Neural cell (in vitro differentiated cells): ENCODE measurements at regions not wholly inside any gene's neighbourhood (a gene's known extent, or its start where the extent isn't known, plus 50 kb on each side); places are given as distances from the start of the nearest gene placed in this dataset.
"Not testable (repeated sequence)": the region's sequence is repeated elsewhere in the genome, so short reads cannot be mapped to it uniquely, and the experiment has no call there.

ENCODE experiments used
- H2AFZ ChIP-seq: fragments of 200-600, 300-800 bp; sonication (generic), shearing (Covaris generic); 2 replicates; pipeline ENCODE4 v1.6.0; 2014; ENCODE audit warnings: low read depth, mild to moderate bottlenecking, antibody characterized with exemption, low read length, moderate library complexity
- H3F3A ChIP-seq: fragments of 200-600 bp; shearing (Covaris generic); 2 replicates; pipeline ENCODE4 v1.6.1; 2016; ENCODE audit warnings: mild to moderate bottlenecking, moderate library complexity, mixed read lengths, antibody characterized with exemption, low read length; ENCODE audit not compliant: insufficient read depth, poor library complexity, severe bottlenecking
- H3K27ac ChIP-seq: fragments of 200-600, 300-800 bp; sonication (generic), shearing (Covaris generic); 2 replicates; pipeline ENCODE4 v1.5.1; 2014; ENCODE audit warnings: mild to moderate bottlenecking, low read length, moderate library complexity
- H3K27me3 ChIP-seq: fragments of 300-800, 200-600 bp; sonication (generic), shearing (Covaris generic); 2 replicates; pipeline ENCODE4 v1.6.0; 2014; ENCODE audit warnings: mild to moderate bottlenecking, low read depth, low read length, moderate library complexity; ENCODE audit not compliant: insufficient read depth
- H3K36me3 ChIP-seq: fragments of 300-800, 200-600 bp; sonication (generic), shearing (Covaris generic); 2 replicates; pipeline ENCODE4 v1.5.1; 2014; ENCODE audit warnings: mild to moderate bottlenecking, antibody characterized with exemption, low read length, moderate library complexity; ENCODE audit not compliant: insufficient read depth
- H3K4me2 ChIP-seq: fragments of 300-800, 200-600 bp; sonication (generic), shearing (Covaris generic); 2 replicates; pipeline ENCODE4 v1.6.0; 2014; ENCODE audit warnings: mild to moderate bottlenecking, low read length
- H3K4me3 ChIP-seq: fragments of 300-800, 200-600 bp; sonication (generic), shearing (Covaris generic); 2 replicates; pipeline ENCODE4 v1.5.1; 2014; ENCODE audit warnings: mild to moderate bottlenecking, low read length, moderate library complexity
- H3K79me2 ChIP-seq: fragments of 200-600 bp; shearing (Covaris generic); replicated peaks from 2 replicates; pipeline ENCODE4 v1.6.0; 2014; ENCODE audit warnings: mild to moderate bottlenecking, low read length, moderate library complexity; ENCODE audit not compliant: insufficient read depth
- H3K9ac ChIP-seq: fragments of 300-800, 200-600 bp; sonication (generic), shearing (Covaris generic); 2 replicates; pipeline ENCODE4 v1.6.1; 2016; ENCODE audit warnings: mild to moderate bottlenecking, low read length, mixed read lengths
- H3K9me2 ChIP-seq: fragments of 200-600 bp; shearing (Covaris generic); 2 replicates; pipeline ENCODE4 v1.6.1; 2016; ENCODE audit warnings: mild to moderate bottlenecking, low read length, mixed read lengths; ENCODE audit not compliant: insufficient read depth
- H3K9me3 ChIP-seq: fragments of 200-600, 300-800 bp; sonication (generic), shearing (Covaris generic); 2 replicates; pipeline ENCODE4 v1.6.1; 2016; ENCODE audit warnings: mild to moderate bottlenecking, mixed run types, low read length, moderate library complexity, mixed read lengths
- H4K20me1 ChIP-seq: fragments of 200-600 bp; shearing (Covaris generic); 2 replicates; pipeline ENCODE4 v1.6.1; 2016; ENCODE audit warnings: mild to moderate bottlenecking, mixed run types; ENCODE audit not compliant: insufficient read depth
- EP300 ChIP-seq: fragments of 450-650 bp; conservative IDR thresholded peaks from 2 replicates; pipeline ENCODE4 v1.6.1; 2014; ENCODE audit warnings: antibody characterized with exemption, mild to moderate bottlenecking, moderate library complexity; ENCODE audit not compliant: poor library complexity, severe bottlenecking
- EZH2 ChIP-seq: fragments of 200-600, 300-800 bp; shearing (Covaris generic), sonication (generic); IDR thresholded peaks from 2 replicates; pipeline ENCODE4 v1.6.1; 2014; ENCODE audit warnings: antibody characterized with exemption, low read length, borderline replicate concordance, mild to moderate bottlenecking; ENCODE audit not compliant: insufficient read depth, poor library complexity, severe bottlenecking
- MXI1 ChIP-seq: fragments of 450-650 bp; conservative IDR thresholded peaks from 2 replicates; pipeline ENCODE4 v1.6.1; 2014; ENCODE audit warnings: antibody characterized with exemption, mild to moderate bottlenecking; ENCODE audit not compliant: poor library complexity, severe bottlenecking
- POLR2AphosphoS5 ChIP-seq: IDR thresholded peaks from 2 replicates; pipeline ENCODE4 v1.6.1; 2012
- RAD21 ChIP-seq: fragments of 450-650 bp; conservative IDR thresholded peaks from 2 replicates; pipeline ENCODE4 v1.6.1; 2014; ENCODE audit warnings: antibody characterized with exemption, mild to moderate bottlenecking, moderate library complexity
- REST ChIP-seq: IDR thresholded peaks from 2 replicates; pipeline ENCODE4 v1.6.1; 2012; ENCODE audit warnings: borderline replicate concordance
- SMC3 ChIP-seq: fragments of 450-650 bp; conservative IDR thresholded peaks from 2 replicates; pipeline ENCODE4 v1.6.1; 2014; ENCODE audit warnings: antibody characterized with exemption, mild to moderate bottlenecking, moderate library complexity; ENCODE audit not compliant: poor library complexity
- TAF1 ChIP-seq: IDR thresholded peaks from 2 replicates; pipeline ENCODE4 v1.6.1; 2012; ENCODE audit warnings: low read depth
- TF ChIP-seq, protein P1 (sequence below): fragments of 450-650 bp; IDR thresholded peaks from 2 replicates; pipeline ENCODE4 v1.5.1; 2014; ENCODE audit warnings: antibody characterized with exemption, mild to moderate bottlenecking, moderate library complexity; ENCODE audit not compliant: poor library complexity, severe bottlenecking

DNA sequence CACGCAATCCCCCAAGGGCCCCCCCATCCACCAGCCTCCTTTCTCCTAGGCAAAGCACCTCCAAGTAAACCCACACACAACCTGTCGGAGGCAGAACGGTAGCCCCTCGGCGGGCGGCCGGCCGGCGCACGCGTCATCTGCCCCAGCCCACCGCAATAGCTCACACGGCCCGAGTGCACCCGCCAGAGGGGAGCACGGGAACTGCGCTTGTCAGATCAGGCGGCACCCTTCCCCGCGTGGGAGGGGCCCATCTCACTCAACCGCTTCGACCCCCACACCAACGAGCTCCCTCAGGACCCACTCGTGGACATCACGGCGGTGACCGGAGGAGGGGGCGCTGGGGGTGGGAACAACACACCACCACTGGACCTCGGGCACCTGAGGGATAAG lies 767.9 kb upstream of the DEFB115 start:
- TF ChIP-seq EZH2 (no peak), TAF1 (no peak), SMC3 (no peak), MXI1 (no peak), POLR2AphosphoS5 (no peak), EP300 (no peak), REST (no peak), RAD21 (no peak)
- TF ChIP-seq, protein P1, sequence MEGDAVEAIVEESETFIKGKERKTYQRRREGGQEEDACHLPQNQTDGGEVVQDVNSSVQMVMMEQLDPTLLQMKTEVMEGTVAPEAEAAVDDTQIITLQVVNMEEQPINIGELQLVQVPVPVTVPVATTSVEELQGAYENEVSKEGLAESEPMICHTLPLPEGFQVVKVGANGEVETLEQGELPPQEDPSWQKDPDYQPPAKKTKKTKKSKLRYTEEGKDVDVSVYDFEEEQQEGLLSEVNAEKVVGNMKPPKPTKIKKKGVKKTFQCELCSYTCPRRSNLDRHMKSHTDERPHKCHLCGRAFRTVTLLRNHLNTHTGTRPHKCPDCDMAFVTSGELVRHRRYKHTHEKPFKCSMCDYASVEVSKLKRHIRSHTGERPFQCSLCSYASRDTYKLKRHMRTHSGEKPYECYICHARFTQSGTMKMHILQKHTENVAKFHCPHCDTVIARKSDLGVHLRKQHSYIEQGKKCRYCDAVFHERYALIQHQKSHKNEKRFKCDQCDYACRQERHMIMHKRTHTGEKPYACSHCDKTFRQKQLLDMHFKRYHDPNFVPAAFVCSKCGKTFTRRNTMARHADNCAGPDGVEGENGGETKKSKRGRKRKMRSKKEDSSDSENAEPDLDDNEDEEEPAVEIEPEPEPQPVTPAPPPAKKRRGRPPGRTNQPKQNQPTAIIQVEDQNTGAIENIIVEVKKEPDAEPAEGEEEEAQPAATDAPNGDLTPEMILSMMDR, result no peak
- Histone ChIP-seq H3K9me3 (peaks cover 9% of the 10 kb centered on the region), H3K4me3 (no peak overlapping the region)

GRCh38 chr20:30491016-30491415 lies 766.4 kb upstream of the DEFB115 start:
- Histone ChIP-seq H3K4me2 (no peak overlapping the region), H3K36me3 (no peaks in the 10 kb centered on the region)
- TF ChIP-seq SMC3, result no peak
- TF ChIP-seq REST, result no peak
- no peak for TF ChIP-seq POLR2AphosphoS5
- TF ChIP-seq RAD21, result no peak
- no peak for TF ChIP-seq MXI1
- no peak for TF ChIP-seq EZH2
- TF ChIP-seq TAF1, result no peak
- no peak for TF ChIP-seq EP300
- TF ChIP-seq, protein P1, result no peak

More for the DNA sequence above, 767.9 kb upstream of the DEFB115 start:
- no peaks in the 10 kb centered on the region for H3K79me2 ChIP-seq
- no peaks in the 10 kb centered on the region for H3F3A ChIP-seq
- H4K20me1 ChIP-seq, result no peaks in the 10 kb centered on the region
- H3K36me3 ChIP-seq, result no peaks in the 10 kb centered on the region
- no peak overlapping the region for H3K9ac ChIP-seq
- no peaks in the 10 kb centered on the region for H3K9me2 ChIP-seq
- no peak overlapping the region for H3K27ac ChIP-seq
- no peak overlapping the region for H3K4me2 ChIP-seq
- no peaks in the 10 kb centered on the region for H3K27me3 ChIP-seq
- H2AFZ ChIP-seq, result no peak overlapping the region

DNA sequence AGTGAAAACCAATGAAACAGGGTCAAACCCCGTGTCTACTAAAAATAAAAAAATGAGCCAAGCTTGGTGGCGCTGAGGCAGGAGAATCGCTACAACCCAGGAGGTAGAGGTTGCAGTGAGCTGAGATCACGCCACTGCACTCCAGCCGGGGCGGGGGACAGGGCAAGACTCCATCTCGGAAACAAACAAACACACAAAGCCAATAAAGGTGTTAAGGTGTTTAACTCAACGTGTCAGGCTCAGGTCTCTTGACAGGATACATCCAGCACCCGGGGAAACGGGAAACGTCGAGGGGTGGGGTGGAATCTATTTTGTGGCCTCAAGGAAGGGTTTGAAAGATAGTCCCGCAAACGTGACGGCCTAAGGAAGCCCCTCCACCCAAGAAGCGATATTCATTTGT lies 760.8 kb upstream of the DEFB115 start:
- not testable (repeated sequence) for H3K79me2 ChIP-seq, H3K9ac ChIP-seq, H3K4me2 ChIP-seq, H3K36me3 ChIP-seq, H4K20me1 ChIP-seq, H3K4me3 ChIP-seq, H3K9me2 ChIP-seq, H3K9me3 ChIP-seq, H3F3A ChIP-seq, H3K27ac ChIP-seq, H2AFZ ChIP-seq, H3K27me3 ChIP-seq

More at GRCh38 chr20:30491016-30491415, 766.4 kb upstream of the DEFB115 start:
- Histone ChIP-seq H3K9ac (no peak overlapping the region), H3K27me3 (no peaks in the 10 kb centered on the region), H3K4me3 (no peak overlapping the region), H3K27ac (no peak overlapping the region), H3K9me2 (no peaks in the 10 kb centered on the region), H3K9me3 (peaks cover under 1% of the 10 kb centered on the region), H3K79me2 (no peaks in the 10 kb centered on the region), H4K20me1 (no peaks in the 10 kb centered on the region), H2AFZ (no peak overlapping the region), H3F3A (no peaks in the 10 kb centered on the region)
